ENCODE measurements at regions not wholly inside any gene's neighbourhood (a gene's known extent, or its start where the extent isn't known, plus 50 kb on each side); places are given as distances from the start of the nearest gene placed in this dataset.

GRCh38 chr2:240209493-240209892, 69.0 kb upstream of the OTOS start:
- no peak for DNase-seq (ENCODE audit: low spot score)

- no peak for DNase-seq (ENCODE audit: low spot score)
Measured at GRCh38 chr2:240210198-240210965, 69.9 kb upstream of the OTOS start.

GRCh38 chr2:240211096-240211495, 70.6 kb upstream of the OTOS start:
- DNase-seq (ENCODE audit: low spot score), result no peak

GRCh38 chr2:240211598-240212424, 71.4 kb upstream of the OTOS start:
- DNase-seq (ENCODE audit: low spot score), result no peak

- no peak for DNase-seq (ENCODE audit: low spot score)
Measured at GRCh38 chr2:240212425-240213225, 72.2 kb upstream of the OTOS start.

- no peak for DNase-seq (ENCODE audit: low spot score)
Measured at GRCh38 chr2:240213226-240213475, 72.7 kb upstream of the OTOS start.

- no peak for DNase-seq (ENCODE audit: low spot score)
Measured at GRCh38 chr2:240213476-240214421, 73.3 kb upstream of the OTOS start.

GRCh38 chr2:240214790-240215675, 74.6 kb upstream of the OTOS start:
- DNase-seq (ENCODE audit: low spot score), result no peak

- no peak for DNase-seq (ENCODE audit: low spot score)
Measured at GRCh38 chr2:240215676-240216051, 75.2 kb upstream of the OTOS start.

- no peak for DNase-seq (ENCODE audit: low spot score)
Measured at GRCh38 chr2:240216167-240216566, 75.7 kb upstream of the OTOS start.

GRCh38 chr2:240217431-240218301, 77.2 kb upstream of the OTOS start:
- no peak for DNase-seq (ENCODE audit: low spot score)

GRCh38 chr2:240219208-240219890, 78.9 kb upstream of the OTOS start:
- no peak for DNase-seq (ENCODE audit: low spot score)

GRCh38 chr2:240220371-240220770, 79.9 kb upstream of the OTOS start:
- no peak for DNase-seq (ENCODE audit: low spot score)

- no peak for DNase-seq (ENCODE audit: low spot score)
Measured at GRCh38 chr2:240223631-240224030, 83.2 kb upstream of the OTOS start.

- no peak for DNase-seq (ENCODE audit: low spot score)
Measured at GRCh38 chr2:240224676-240225075, 84.2 kb upstream of the OTOS start.

- DNase-seq (ENCODE audit: low spot score), result no peak
Measured at GRCh38 chr2:240225131-240225530, 84.7 kb upstream of the OTOS start.

GRCh38 chr2:240225660-240226475, 85.4 kb upstream of the OTOS start:
- no peak for DNase-seq (ENCODE audit: low spot score)

Data from COLO829 (cell line).